VCaP (cell line): ENCODE measurements at regions not wholly inside any gene's neighbourhood (a gene's known extent, or its start where the extent isn't known, plus 50 kb on each side); places are given as distances from the start of the nearest gene placed in this dataset.

ENCODE experiments used
- H3K27ac ChIP-seq: fragments of 450-650 bp; 2 replicates; pipeline ENCODE4 v1.5.1; 2017
- CTCF ChIP-seq: fragments of 450-650 bp; conservative IDR thresholded peaks from 2 replicates; pipeline ENCODE4 v1.5.1; 2017; ENCODE audit warnings: mild to moderate bottlenecking, moderate library complexity

GRCh38 chr9:16025627-16026026, 472.8 kb downstream of the CCDC171 start:
- H3K27ac ChIP-seq = no peak overlapping the region
- no peak for TF ChIP-seq CTCF

GRCh38 chr9:16026886-16027285, 474.0 kb downstream of the CCDC171 start:
- TF ChIP-seq CTCF = no peak
- no peak overlapping the region for H3K27ac ChIP-seq

GRCh38 chr9:16028548-16028947, 475.7 kb downstream of the CCDC171 start:
- no peak overlapping the region for H3K27ac ChIP-seq
- no peak for TF ChIP-seq CTCF

GRCh38 chr9:16029046-16029615, 476.3 kb downstream of the CCDC171 start:
- no peak for TF ChIP-seq CTCF
- H3K27ac ChIP-seq = no peak overlapping the region

GRCh38 chr9:16029796-16030363, 477.0 kb downstream of the CCDC171 start:
- TF ChIP-seq CTCF = no peak
- no peak overlapping the region for H3K27ac ChIP-seq

GRCh38 chr9:16030528-16031185, 477.8 kb downstream of the CCDC171 start:
- no peak for TF ChIP-seq CTCF
- H3K27ac ChIP-seq = no peak overlapping the region

GRCh38 chr9:16031486-16031885, 478.6 kb downstream of the CCDC171 start:
- TF ChIP-seq CTCF = no peak
- H3K27ac ChIP-seq = no peak overlapping the region
